IMR-90 (cell line): ENCODE measurements at regions not wholly inside any gene's neighbourhood (a gene's known extent, or its start where the extent isn't known, plus 50 kb on each side); places are given as distances from the start of the nearest gene placed in this dataset.

ENCODE experiments used
- ATAC-seq: fragments of 200-7000 bp; cut with Tn5 transposase; 2 replicates; pipeline ENCODE4 v1.9.1; 2020; ENCODE audit warnings: low read depth, mild to moderate bottlenecking, moderate library complexity
- BruUV-seq: library from RNA; stranded (reverse); fragments of 400-500 nt; replicated peaks from 2 replicates; lab custom pipeline; 2021; lab: Mats Ljungman, UMichigan
- CTCF ChIA-PET: fragments of 300-600 bp; formaldehyde crosslinking; extraction: SDS; loops from one replicate; lab custom pipeline; 2021; ENCODE audit warnings: antibody characterized with exemption; lab: Yijun Ruan, JAX
- POLR2A ChIA-PET: fragments of 300-600 bp; sonication (Branson Sonifier 250); formaldehyde crosslinking; loops from one replicate; lab custom pipeline; 2022; ENCODE audit warnings: antibody characterized with exemption; ENCODE audit not compliant: unreplicated experiment; lab: Charles Lee
- DNase-seq: peaks from one replicate; pipeline ENCODE4 v3.0.0; 2013
- H2AFZ ChIP-seq: replicated peaks from 2 replicates; pipeline ENCODE3; 2013; ENCODE audit warnings: low read length, mild to moderate bottlenecking; ENCODE audit not compliant: poor library complexity
- H2AK5ac ChIP-seq: 2 replicates; pipeline ENCODE4 v1.6.1; 2013; ENCODE audit warnings: low read depth, low read length, inconsistent platforms
- H2AK9ac ChIP-seq: replicated peaks from 2 replicates; pipeline ENCODE3; 2013; ENCODE audit warnings: mild to moderate bottlenecking, low read depth, low read length, moderate library complexity; ENCODE audit not compliant: poor library complexity
- H2BK120ac ChIP-seq: 2 replicates; pipeline ENCODE4 v1.6.1; 2013; ENCODE audit warnings: low read depth, low read length, inconsistent platforms
- H2BK15ac ChIP-seq: 3 replicates; pipeline ENCODE4 v1.6.1; 2013; ENCODE audit warnings: low read depth, low read length, inconsistent platforms
- H2BK20ac ChIP-seq: 2 replicates; pipeline ENCODE4 v1.6.1; 2013; ENCODE audit warnings: low read depth, mild to moderate bottlenecking, inconsistent platforms, low read length, moderate library complexity
- H2BK5ac ChIP-seq: 2 replicates; pipeline ENCODE4 v1.6.1; 2013; ENCODE audit warnings: mild to moderate bottlenecking, low read depth, low read length, inconsistent platforms; ENCODE audit not compliant: poor library complexity, severe bottlenecking
- H3K14ac ChIP-seq: replicated peaks from 2 replicates; pipeline ENCODE4 v1.6.1; 2013; ENCODE audit warnings: low read depth, low read length, inconsistent platforms
- H3K18ac ChIP-seq: 2 replicates; pipeline ENCODE4 v1.6.1; 2013; ENCODE audit warnings: low read depth, low read length, control low read depth
- H3K23ac ChIP-seq: 2 replicates; pipeline ENCODE4 v1.6.1; 2013; ENCODE audit warnings: low read depth, low read length, inconsistent platforms
- H3K27ac ChIP-seq: 2 replicates; pipeline ENCODE4 v1.5.1; 2013; ENCODE audit warnings: mild to moderate bottlenecking, control low read depth, low read length; ENCODE audit not compliant: insufficient read depth
- H3K27me3 ChIP-seq: 2 replicates; pipeline ENCODE4 v1.6.1; 2013; ENCODE audit warnings: low read length; ENCODE audit not compliant: control insufficient read depth, insufficient read depth
- H3K36me3 ChIP-seq: 2 replicates; pipeline ENCODE4 v1.6.1; 2013; ENCODE audit warnings: low read length, mixed read lengths; ENCODE audit not compliant: control insufficient read depth, insufficient read depth
- H3K4ac ChIP-seq: 2 replicates; pipeline ENCODE4 v1.6.1; 2013; ENCODE audit warnings: low read depth, low read length, inconsistent platforms
- H3K4me1 ChIP-seq: 2 replicates; pipeline ENCODE4 v1.6.1; 2013; ENCODE audit warnings: low read length, mixed read lengths; ENCODE audit not compliant: control insufficient read depth, insufficient read depth
- H3K4me2 ChIP-seq: 2 replicates; pipeline ENCODE4 v1.6.1; 2013; ENCODE audit warnings: low read depth, mild to moderate bottlenecking, control low read depth, low read length, moderate library complexity
- H3K4me3 ChIP-seq: 2 replicates; pipeline ENCODE4 v1.5.1; 2013; ENCODE audit warnings: low read depth, mild to moderate bottlenecking, control low read depth, low read length, moderate library complexity; ENCODE audit not compliant: insufficient read depth
- H3K56ac ChIP-seq: 2 replicates; pipeline ENCODE4 v1.6.1; 2013; ENCODE audit warnings: low read length, inconsistent platforms; ENCODE audit not compliant: insufficient read depth; ENCODE audit errors: extremely low read depth
- H3K79me1 ChIP-seq, 2 experiments: 2 replicates each; pipeline ENCODE4 v1.6.1; 2013; ENCODE audit warnings: low read length in 2 of 2, inconsistent platforms in 1 of 2, low read depth in 1 of 2
- H3K9ac ChIP-seq: 2 replicates; pipeline ENCODE4 v1.6.1; 2013; ENCODE audit warnings: low read depth, low read length, control low read depth
- H3K9me1 ChIP-seq: 2 replicates; pipeline ENCODE4 v1.6.1; 2013; ENCODE audit warnings: low read length, inconsistent platforms; ENCODE audit not compliant: insufficient read depth
- H3K9me3 ChIP-seq: 2 replicates; pipeline ENCODE4 v1.6.1; 2013; ENCODE audit warnings: low read length; ENCODE audit not compliant: control insufficient read depth, insufficient read depth
- H4K20me1 ChIP-seq: 2 replicates; pipeline ENCODE4 v1.6.1; 2013; ENCODE audit warnings: low read length, inconsistent platforms; ENCODE audit not compliant: insufficient read depth
- H4K5ac ChIP-seq: 2 replicates; pipeline ENCODE4 v1.6.1; 2013; ENCODE audit warnings: mild to moderate bottlenecking, low read depth, low read length, control low read depth
- H4K8ac ChIP-seq, 2 experiments: 2 replicates each; pipeline ENCODE4 v1.6.1; 2013; ENCODE audit warnings: low read depth in 2 of 2, low read length in 2 of 2, control low read depth in 1 of 2, inconsistent platforms in 1 of 2
- H4K91ac ChIP-seq: 2 replicates; pipeline ENCODE4 v1.6.1; 2013; ENCODE audit warnings: low read depth, low read length, inconsistent platforms; ENCODE audit not compliant: insufficient read depth
- BHLHE40 ChIP-seq: fragments of 150-350 bp; IDR thresholded peaks from 2 replicates; pipeline ENCODE4 v1.6.1; 2016; ENCODE audit warnings: mild to moderate bottlenecking, low read depth, low read length
- CTCF ChIP-seq: conservative IDR thresholded peaks from 2 replicates; pipeline ENCODE4 v1.5.1; 2012; ENCODE audit warnings: mild to moderate bottlenecking, low read depth, low read length, improper control_type of control experiment
- ELK1 ChIP-seq: fragments of 150-350 bp; IDR thresholded peaks from 2 replicates; pipeline ENCODE4 v1.6.1; 2016; ENCODE audit warnings: low read depth, mild to moderate bottlenecking, low read length, moderate library complexity, borderline replicate concordance
- MAFK ChIP-seq: IDR thresholded peaks from 2 replicates; pipeline ENCODE4 v1.6.1; 2012; ENCODE audit warnings: low read depth, low read length, improper control_type of control experiment
- MXI1 ChIP-seq: IDR thresholded peaks from 2 replicates; pipeline ENCODE4 v1.6.1; 2012; ENCODE audit warnings: low read depth, mild to moderate bottlenecking, low read length, moderate library complexity, borderline replicate concordance
- NFE2L2 ChIP-seq: fragments of 150-350 bp; IDR thresholded peaks from 2 replicates; pipeline ENCODE4 v1.6.1; 2016; ENCODE audit warnings: low read depth, mild to moderate bottlenecking, low read length
- RCOR1 ChIP-seq: IDR thresholded peaks from 2 replicates; pipeline ENCODE4 v1.6.1; 2012; ENCODE audit warnings: mild to moderate bottlenecking, low read length, improper control_type of control experiment; ENCODE audit not compliant: insufficient replicate concordance
- SMC3 ChIP-seq: fragments of 150-350 bp; IDR thresholded peaks from 2 replicates; pipeline ENCODE4 v1.6.1; 2016; ENCODE audit warnings: low read depth, mild to moderate bottlenecking, antibody characterized with exemption, low read length, moderate library complexity
- dilution Hi-C: fragments of 300-500 bp; cut with HindIII; formaldehyde crosslinking; loops from one replicate; pipeline ENCODE4 v1.14.3; 2018; ENCODE audit warnings: low sequenced_read_pairs; ENCODE audit not compliant: unreplicated experiment
- in situ Hi-C: fragments of 300-500 bp; cut with MboI; formaldehyde crosslinking; loops from 3 replicates; pipeline ENCODE4 v1.14.3; 2019; ENCODE audit warnings: low sequenced_read_pairs, inconsistent platforms, mixed read lengths
- intact Hi-C: fragments of 100-400 bp; cut with micrococcal nuclease; formaldehyde crosslinking; loops from 2 replicates; pipeline ENCODE4 v1.10.0; 2022

- Histone ChIP-seq H3K4me3 (no peak overlapping the region), H3K4ac (no peak overlapping the region), H3K23ac (no peak overlapping the region), H3K56ac (no peak overlapping the region), H2AFZ (no peak overlapping the region), H4K20me1 (no peaks in the 10 kb centered on the region), H3K9me3 (no peaks in the 10 kb centered on the region), H3K27me3 (no peaks in the 10 kb centered on the region), H2BK120ac (no peak overlapping the region), H3K14ac (no peak overlapping the region), H2BK15ac (no peak overlapping the region), H3K36me3 (no peaks in the 10 kb centered on the region), H2AK5ac (no peak overlapping the region), H3K27ac (no peak overlapping the region), H4K91ac (no peak overlapping the region), H2AK9ac (no peak overlapping the region), H3K4me1 (no peaks in the 10 kb centered on the region), H2BK20ac (no peak overlapping the region), H3K9me1 (no peaks in the 10 kb centered on the region), H3K9ac (no peak overlapping the region), H4K5ac (no peak overlapping the region), H3K18ac (no peak overlapping the region), H3K79me1 (no peaks in the 10 kb centered on the region), H3K4me2 (no peak overlapping the region), H4K8ac (no peak overlapping the region), H2BK5ac (no peak overlapping the region)
- ATAC-seq (no peak), DNase-seq (no peak)
- in situ Hi-C loops: no loop called here
- BruUV-seq: no TSS peak
- ChIA-PET CTCF (interaction anchor here (0.6 kb wide), 1 partner anchor 706 kb away, joined by 3 read pairs; no protein-coding TSS in a partner anchor), POLR2A (no interaction called here)
- dilution Hi-C loops: no loop called here
- no peak for TF ChIP-seq BHLHE40
- no peak for TF ChIP-seq MXI1
- TF ChIP-seq MAFK: no peak
- no peak for TF ChIP-seq RCOR1
- TF ChIP-seq NFE2L2: no peak
- TF ChIP-seq ELK1: no peak
- TF ChIP-seq CTCF: no peak
- no peak for TF ChIP-seq SMC3
- intact Hi-C loops: no loop called here
Measured at GRCh38 chr3:74722211-74722610, 107.8 kb upstream of the CNTN3 start.
